ENCODE measurements at regions not wholly inside any gene's neighbourhood (a gene's known extent, or its start where the extent isn't known, plus 50 kb on each side); places are given as distances from the start of the nearest gene placed in this dataset.

DNA sequence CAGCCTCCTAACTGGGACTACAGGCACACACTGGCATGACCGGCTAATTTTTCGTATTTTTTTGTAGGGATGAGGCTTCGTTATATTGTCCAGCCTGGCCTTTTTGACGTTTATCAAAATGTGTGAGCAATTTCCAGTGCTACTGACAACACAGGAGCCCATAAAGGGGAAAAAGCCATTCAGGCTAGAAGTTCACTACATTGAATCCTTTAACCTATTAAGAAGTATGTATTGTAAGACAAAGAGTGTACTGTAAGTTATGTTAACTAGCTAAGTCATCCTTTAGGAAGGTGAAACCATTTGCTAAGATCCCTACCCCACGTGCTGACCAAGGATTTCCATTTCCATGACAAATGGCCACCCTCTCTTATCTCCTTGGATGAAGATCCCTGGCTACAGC, 156.8 kb downstream of the FOXB1 start:
- DNase-seq (ENCODE audit: extremely low spot score), result no peak
- POLR2A ChIA-PET, result no interaction called here
- no peak for TF ChIP-seq CTCF (IDR thresholded peaks at IDR 0.05; ENCODE audit: control extremely low read depth, extremely low read depth, low read depth, missing control alignments)
- CTCF ChIA-PET, result interaction anchor here (1.0 to 1.5 kb wide), 3 partner anchors 9 to 436 kb away, joined by 4 read pairs; no protein-coding TSS in a partner anchor

- POLR2A ChIA-PET, result no interaction called here
- TF ChIP-seq CTCF (IDR thresholded peaks at IDR 0.05; ENCODE audit: control extremely low read depth, extremely low read depth, low read depth, missing control alignments), result no peak
- CTCF ChIA-PET, result interaction anchor here (1.3 to 1.5 kb wide), 3 partner anchors 8 to 437 kb away, joined by 3 to 4 read pairs (median 4); no protein-coding TSS in a partner anchor
- no peak for DNase-seq (ENCODE audit: extremely low spot score)
These were observed 157.6 kb downstream of the FOXB1 start for GRCh38 chr15:60161704-60162103.

- no peak for TF ChIP-seq CTCF (IDR thresholded peaks at IDR 0.05; ENCODE audit: control extremely low read depth, extremely low read depth, low read depth, missing control alignments)
- ChIA-PET POLR2A (no interaction called here), CTCF (interaction anchor here (1.3 to 1.4 kb wide), 2 partner anchors 8 to 9 kb away, joined by 3 to 4 read pairs; no protein-coding TSS in a partner anchor)
- no peak for DNase-seq (ENCODE audit: extremely low spot score)
These were observed 158.3 kb downstream of the FOXB1 start for GRCh38 chr15:60162251-60162967.

GRCh38 chr15:60162968-60163355, 158.9 kb downstream of the FOXB1 start:
- no peak for DNase-seq (ENCODE audit: extremely low spot score)
- ChIA-PET CTCF (interaction anchor here (1.3 kb wide), 1 partner anchor 9 kb away, joined by 3 read pairs; no protein-coding TSS in a partner anchor), POLR2A (no interaction called here)
- TF ChIP-seq CTCF (IDR thresholded peaks at IDR 0.05; ENCODE audit: control extremely low read depth, extremely low read depth, low read depth, missing control alignments), result no peak

DNA sequence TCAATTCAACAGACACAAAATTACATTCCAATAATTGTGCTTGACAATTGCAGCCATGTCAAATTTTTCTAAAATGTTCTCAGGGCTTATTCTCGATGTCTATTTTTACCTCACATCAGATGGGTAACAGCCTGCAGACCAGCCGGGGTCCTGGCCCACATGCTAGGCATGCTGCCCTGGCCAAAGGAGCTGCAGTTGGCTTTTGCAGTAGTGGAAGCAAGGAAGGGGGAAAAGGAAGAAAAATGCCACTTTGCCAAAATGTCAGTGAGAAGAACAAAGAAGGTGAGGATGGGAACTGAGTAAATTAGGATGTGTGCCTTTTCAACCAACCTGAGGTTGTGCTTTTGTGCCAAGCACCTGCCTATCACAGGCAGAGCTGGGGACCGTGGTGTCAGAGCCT, 161.0 kb downstream of the FOXB1 start:
- no peak for DNase-seq (ENCODE audit: extremely low spot score)
- ChIA-PET POLR2A (no interaction called here), CTCF (interaction anchor here (0.8 kb wide), 1 partner anchor 15 kb away, joined by 3 read pairs; no protein-coding TSS in a partner anchor)
- TF ChIP-seq CTCF (IDR thresholded peaks at IDR 0.05; ENCODE audit: control extremely low read depth, extremely low read depth, low read depth, missing control alignments), result no peak

GRCh38 chr15:60172143-60172542, 168.0 kb downstream of the FOXB1 start:
- DNase-seq (ENCODE audit: extremely low spot score), result no peak
- POLR2A ChIA-PET, result no interaction called here
- CTCF ChIA-PET, result interaction anchor here (1.2 kb wide), 1 partner anchor 8 kb away, joined by 3 read pairs; no protein-coding TSS in a partner anchor
- TF ChIP-seq CTCF (IDR thresholded peaks at IDR 0.05; ENCODE audit: control extremely low read depth, extremely low read depth, low read depth, missing control alignments), result no peak
